ENCODE measurements at regions not wholly inside any gene's neighbourhood (a gene's known extent, or its start where the extent isn't known, plus 50 kb on each side); places are given as distances from the start of the nearest gene placed in this dataset.

DNA sequence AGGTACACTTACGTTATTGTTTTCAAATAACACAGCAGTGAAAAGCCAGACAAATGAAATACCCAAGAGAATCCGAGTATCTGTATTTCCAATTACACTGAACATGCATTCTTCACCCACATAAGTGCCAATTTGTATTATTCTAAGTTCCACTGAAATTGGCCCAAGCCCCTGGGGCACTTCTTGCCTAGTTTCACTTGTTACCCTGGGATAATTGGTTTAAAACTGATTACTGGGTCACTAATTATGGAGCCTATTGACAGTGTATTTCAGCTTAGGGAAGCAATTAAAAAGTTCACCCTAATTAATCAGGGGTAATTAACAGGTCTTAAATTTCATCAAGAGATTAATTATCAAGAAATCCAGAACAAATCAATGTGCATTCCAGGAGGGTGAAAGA, 60.5 kb upstream of the HS3ST2 start:
- TF ChIP-seq, protein P1, sequence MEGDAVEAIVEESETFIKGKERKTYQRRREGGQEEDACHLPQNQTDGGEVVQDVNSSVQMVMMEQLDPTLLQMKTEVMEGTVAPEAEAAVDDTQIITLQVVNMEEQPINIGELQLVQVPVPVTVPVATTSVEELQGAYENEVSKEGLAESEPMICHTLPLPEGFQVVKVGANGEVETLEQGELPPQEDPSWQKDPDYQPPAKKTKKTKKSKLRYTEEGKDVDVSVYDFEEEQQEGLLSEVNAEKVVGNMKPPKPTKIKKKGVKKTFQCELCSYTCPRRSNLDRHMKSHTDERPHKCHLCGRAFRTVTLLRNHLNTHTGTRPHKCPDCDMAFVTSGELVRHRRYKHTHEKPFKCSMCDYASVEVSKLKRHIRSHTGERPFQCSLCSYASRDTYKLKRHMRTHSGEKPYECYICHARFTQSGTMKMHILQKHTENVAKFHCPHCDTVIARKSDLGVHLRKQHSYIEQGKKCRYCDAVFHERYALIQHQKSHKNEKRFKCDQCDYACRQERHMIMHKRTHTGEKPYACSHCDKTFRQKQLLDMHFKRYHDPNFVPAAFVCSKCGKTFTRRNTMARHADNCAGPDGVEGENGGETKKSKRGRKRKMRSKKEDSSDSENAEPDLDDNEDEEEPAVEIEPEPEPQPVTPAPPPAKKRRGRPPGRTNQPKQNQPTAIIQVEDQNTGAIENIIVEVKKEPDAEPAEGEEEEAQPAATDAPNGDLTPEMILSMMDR (IDR thresholded peaks at IDR 0.05; ENCODE audit: low read length): no peak
- TF ChIP-seq EZH2 (optimal IDR thresholded peaks at IDR 0.05; ENCODE audit: low read depth, low read length): no peak

All from MM.1S (cell line).